Smooth muscle cell (in vitro differentiated cells): ENCODE measurements at regions not wholly inside any gene's neighbourhood (a gene's known extent, or its start where the extent isn't known, plus 50 kb on each side); places are given as distances from the start of the nearest gene placed in this dataset.

Source experiments
- DNase-seq: peaks from one replicate; lab custom pipeline; 2025; ENCODE audit not compliant: unreplicated experiment; lab: John Stamatoyannopoulos, UW
- H2AFZ ChIP-seq: fragments of 200-600 bp; sonication (generic); 2 replicates; pipeline ENCODE4 v1.6.0; 2016; ENCODE audit warnings: antibody characterized with exemption, low read depth, mild to moderate bottlenecking
- H3F3A ChIP-seq: fragments of 200-600 bp; sonication (generic); 2 replicates; pipeline ENCODE4 v1.6.0; 2017; ENCODE audit warnings: antibody characterized with exemption, low read depth
- H3K27ac ChIP-seq: fragments of 200-600 bp; sonication (generic); 2 replicates; pipeline ENCODE4 v1.5.1; 2016; ENCODE audit warnings: low read depth, mild to moderate bottlenecking
- H3K27me3 ChIP-seq: fragments of 200-600 bp; sonication (generic); 2 replicates; pipeline ENCODE4 v1.6.1; 2016; ENCODE audit warnings: low read depth, mild to moderate bottlenecking
- H3K36me3 ChIP-seq: fragments of 200-600 bp; sonication (generic); 2 replicates; pipeline ENCODE4 v1.5.1; 2016; ENCODE audit warnings: low read depth
- H3K4me1 ChIP-seq: fragments of 200-600 bp; sonication (generic); 2 replicates; pipeline ENCODE4 v1.5.1; 2016; ENCODE audit warnings: low read depth
- H3K4me2 ChIP-seq: fragments of 200-600 bp; sonication (generic); 2 replicates; pipeline ENCODE4 v1.6.0; 2016; ENCODE audit warnings: mild to moderate bottlenecking
- H3K4me3 ChIP-seq: fragments of 200-600 bp; sonication (generic); 2 replicates; pipeline ENCODE4 v1.5.1; 2016; ENCODE audit warnings: mild to moderate bottlenecking
- H3K79me2 ChIP-seq: fragments of 200-600 bp; sonication (generic); 2 replicates; pipeline ENCODE4 v1.6.0; 2016; ENCODE audit warnings: low read depth, mild to moderate bottlenecking
- H3K9ac ChIP-seq: fragments of 200-600 bp; sonication (generic); 2 replicates; pipeline ENCODE4 v1.6.0; 2016; ENCODE audit warnings: low read depth
- H3K9me3 ChIP-seq: fragments of 200-600 bp; sonication (generic); replicated peaks from 2 replicates; pipeline ENCODE4 v1.5.1; 2016; ENCODE audit warnings: low read depth
- H4K20me1 ChIP-seq: fragments of 200-600 bp; sonication (generic); 2 replicates; pipeline ENCODE4 v1.6.0; 2016; ENCODE audit warnings: low read depth
- WGBS: methylation state at CpG from one replicate; pipeline ENCODE4 v1.1.7; 2016; ENCODE audit warnings: low lambda C conversion rate; 5-methylcytosine and 5-hydroxymethylcytosine counted together
- TF ChIP-seq, protein P1 (sequence below): fragments of 200-600 bp; sonication (generic); IDR thresholded peaks from 2 replicates; pipeline ENCODE4 v1.5.1; 2017; ENCODE audit warnings: borderline replicate concordance, mild to moderate bottlenecking, antibody characterized with exemption; ENCODE audit not compliant: insufficient read depth, poor library complexity, severe bottlenecking

DNA sequence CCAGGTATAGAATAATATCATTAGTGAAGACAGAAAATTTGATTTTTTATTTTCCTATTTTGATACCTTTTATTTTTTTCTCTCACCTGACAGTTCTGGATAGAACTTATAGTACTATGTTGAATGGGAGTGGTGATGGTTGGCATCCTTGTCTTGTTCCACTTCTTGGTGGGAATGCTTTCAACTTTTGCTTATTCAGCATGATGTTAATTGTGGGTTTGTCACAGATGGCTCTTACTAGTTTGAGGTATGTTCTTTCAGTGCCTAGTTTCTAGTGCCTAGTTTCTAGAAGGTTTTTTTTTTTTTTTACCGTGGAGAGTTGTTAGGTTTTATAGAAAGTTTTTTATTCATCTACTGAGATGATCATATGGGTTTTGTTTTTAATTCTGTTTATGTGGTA is 516.3 kb upstream of the NOVA1 start:
- H3K27me3 ChIP-seq: no peaks in the 10 kb centered on the region
- 3% methylated on average over 1 of the region's 1 CpG for WGBS
- no peak for DNase-seq
- H4K20me1 ChIP-seq: no peaks in the 10 kb centered on the region
- no peak overlapping the region for H3K4me2 ChIP-seq
- H3K36me3 ChIP-seq: no peaks in the 10 kb centered on the region
- no peaks in the 10 kb centered on the region for H3F3A ChIP-seq
- H3K79me2 ChIP-seq: no peaks in the 10 kb centered on the region
- H2AFZ ChIP-seq: no peak overlapping the region
- H3K4me1 ChIP-seq: no peaks in the 10 kb centered on the region
- no peak overlapping the region for H3K4me3 ChIP-seq
- TF ChIP-seq, protein P1, sequence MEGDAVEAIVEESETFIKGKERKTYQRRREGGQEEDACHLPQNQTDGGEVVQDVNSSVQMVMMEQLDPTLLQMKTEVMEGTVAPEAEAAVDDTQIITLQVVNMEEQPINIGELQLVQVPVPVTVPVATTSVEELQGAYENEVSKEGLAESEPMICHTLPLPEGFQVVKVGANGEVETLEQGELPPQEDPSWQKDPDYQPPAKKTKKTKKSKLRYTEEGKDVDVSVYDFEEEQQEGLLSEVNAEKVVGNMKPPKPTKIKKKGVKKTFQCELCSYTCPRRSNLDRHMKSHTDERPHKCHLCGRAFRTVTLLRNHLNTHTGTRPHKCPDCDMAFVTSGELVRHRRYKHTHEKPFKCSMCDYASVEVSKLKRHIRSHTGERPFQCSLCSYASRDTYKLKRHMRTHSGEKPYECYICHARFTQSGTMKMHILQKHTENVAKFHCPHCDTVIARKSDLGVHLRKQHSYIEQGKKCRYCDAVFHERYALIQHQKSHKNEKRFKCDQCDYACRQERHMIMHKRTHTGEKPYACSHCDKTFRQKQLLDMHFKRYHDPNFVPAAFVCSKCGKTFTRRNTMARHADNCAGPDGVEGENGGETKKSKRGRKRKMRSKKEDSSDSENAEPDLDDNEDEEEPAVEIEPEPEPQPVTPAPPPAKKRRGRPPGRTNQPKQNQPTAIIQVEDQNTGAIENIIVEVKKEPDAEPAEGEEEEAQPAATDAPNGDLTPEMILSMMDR: no peak
- H3K9me3 ChIP-seq: no peaks in the 10 kb centered on the region
- no peak overlapping the region for H3K9ac ChIP-seq
- no peak overlapping the region for H3K27ac ChIP-seq

DNA sequence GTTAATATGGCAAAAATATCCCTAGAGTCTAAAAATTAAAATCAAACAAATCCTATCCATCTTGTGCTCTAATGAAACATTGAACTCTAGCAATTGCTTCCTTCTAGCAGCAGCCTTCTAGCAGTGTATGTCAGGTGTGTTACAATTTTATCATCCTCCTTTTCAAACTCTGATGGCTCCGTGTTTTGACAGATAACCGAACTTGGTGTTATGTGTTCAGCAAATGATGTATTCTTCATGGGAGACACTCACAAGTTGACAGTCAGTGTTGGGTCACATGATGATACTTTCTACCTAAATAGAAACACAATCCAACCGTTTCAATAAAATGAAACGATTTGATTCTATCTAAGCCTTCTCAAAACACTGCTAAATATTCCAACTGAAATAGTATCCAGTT is 525.3 kb upstream of the NOVA1 start:
- H3K9ac ChIP-seq: no peak overlapping the region
- no peaks in the 10 kb centered on the region for H4K20me1 ChIP-seq
- no peak overlapping the region for H3K4me2 ChIP-seq
- no peaks in the 10 kb centered on the region for H3K9me3 ChIP-seq
- H3K27me3 ChIP-seq: no peaks in the 10 kb centered on the region
- H3K4me1 ChIP-seq: no peaks in the 10 kb centered on the region
- 81% methylated on average over 4 of the region's 4 CpGs for WGBS
- DNase-seq: no peak
- TF ChIP-seq, protein P1: no peak
- H3K4me3 ChIP-seq: no peak overlapping the region
- no peaks in the 10 kb centered on the region for H3F3A ChIP-seq
- no peak overlapping the region for H2AFZ ChIP-seq
- no peaks in the 10 kb centered on the region for H3K36me3 ChIP-seq
- no peak overlapping the region for H3K27ac ChIP-seq
- no peaks in the 10 kb centered on the region for H3K79me2 ChIP-seq

DNA sequence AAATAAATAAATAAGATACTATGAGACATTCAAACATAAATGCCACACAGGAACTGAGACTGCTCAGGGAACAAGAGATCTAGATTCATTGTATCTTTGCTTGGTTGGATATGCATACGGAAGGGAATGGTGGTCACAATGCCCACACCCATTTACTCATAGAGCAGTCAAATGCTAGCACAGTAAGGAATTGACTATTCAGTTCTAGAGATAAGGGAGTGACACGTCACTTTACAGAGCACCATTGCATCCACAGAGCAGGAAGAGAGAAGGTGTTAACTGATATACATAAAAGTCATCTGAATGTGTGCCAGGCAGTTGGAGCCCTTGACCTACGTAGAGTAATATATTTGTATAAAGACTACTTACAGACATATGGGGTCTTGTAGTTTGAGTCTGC is 530.0 kb upstream of the NOVA1 start:
- WGBS: 77% methylated on average over 3 of the region's 3 CpGs
- Histone ChIP-seq H3K9ac (no peak overlapping the region), H3K79me2 (no peaks in the 10 kb centered on the region), H4K20me1 (no peaks in the 10 kb centered on the region), H2AFZ (no peak overlapping the region), H3K9me3 (no peaks in the 10 kb centered on the region), H3K27me3 (no peaks in the 10 kb centered on the region), H3K4me3 (no peak overlapping the region), H3K27ac (no peak overlapping the region), H3K36me3 (no peaks in the 10 kb centered on the region), H3K4me1 (no peaks in the 10 kb centered on the region), H3K4me2 (no peak overlapping the region), H3F3A (no peaks in the 10 kb centered on the region)
- DNase-seq: no peak
- TF ChIP-seq, protein P1: no peak

DNA sequence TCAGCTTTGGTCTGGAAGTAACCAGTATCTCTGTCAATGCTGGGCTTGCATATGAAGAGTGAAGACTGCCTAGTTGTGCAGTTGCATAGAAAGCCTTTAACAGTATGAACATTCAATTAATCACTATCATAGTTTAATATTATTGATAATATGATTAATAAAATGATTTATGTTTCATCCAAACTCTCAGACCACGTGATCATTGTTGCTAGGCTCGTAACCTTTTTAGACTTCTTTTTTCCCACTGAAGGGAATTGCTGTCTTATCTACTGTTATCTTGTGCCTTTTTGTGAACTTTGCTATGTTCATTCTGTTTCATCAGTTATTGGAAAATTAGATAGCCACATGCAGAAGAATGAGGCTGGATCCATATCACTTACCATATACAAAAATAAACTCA is 536.4 kb upstream of the NOVA1 start:
- no peak for DNase-seq
- H3K9me3 ChIP-seq: no peaks in the 10 kb centered on the region
- H2AFZ ChIP-seq: no peak overlapping the region
- H3K27ac ChIP-seq: no peak overlapping the region
- H3K79me2 ChIP-seq: no peaks in the 10 kb centered on the region
- H3K9ac ChIP-seq: no peak overlapping the region
- no peak overlapping the region for H3K4me3 ChIP-seq
- no peaks in the 10 kb centered on the region for H3K4me1 ChIP-seq
- H3K36me3 ChIP-seq: no peaks in the 10 kb centered on the region
- no peaks in the 10 kb centered on the region for H3K27me3 ChIP-seq
- no peak overlapping the region for H3K4me2 ChIP-seq
- no peaks in the 10 kb centered on the region for H3F3A ChIP-seq
- no peaks in the 10 kb centered on the region for H4K20me1 ChIP-seq
- 71% methylated on average over 2 of the region's 2 CpGs for WGBS
- TF ChIP-seq, protein P1: no peak
